GM10266 (cell line): ENCODE measurements at regions not wholly inside any gene's neighbourhood (a gene's known extent, or its start where the extent isn't known, plus 50 kb on each side); places are given as distances from the start of the nearest gene placed in this dataset.
A peak's percentile ranks its signal among the peaks of the same experiment; 100 is the strongest.

Experiments
- DNase-seq: peaks from one replicate; pipeline ENCODE4 v3.0.0; 2012; ENCODE audit errors: extremely low spot score
- TF ChIP-seq, protein P1 (sequence below): IDR thresholded peaks from 2 replicates; pipeline ENCODE4 v1.5.1; 2012; ENCODE audit warnings: mild to moderate bottlenecking, low read depth; ENCODE audit not compliant: control insufficient read depth, insufficient read depth; ENCODE audit errors: missing control alignments

- peak; percentile 27 for DNase-seq
- TF ChIP-seq, protein P1, sequence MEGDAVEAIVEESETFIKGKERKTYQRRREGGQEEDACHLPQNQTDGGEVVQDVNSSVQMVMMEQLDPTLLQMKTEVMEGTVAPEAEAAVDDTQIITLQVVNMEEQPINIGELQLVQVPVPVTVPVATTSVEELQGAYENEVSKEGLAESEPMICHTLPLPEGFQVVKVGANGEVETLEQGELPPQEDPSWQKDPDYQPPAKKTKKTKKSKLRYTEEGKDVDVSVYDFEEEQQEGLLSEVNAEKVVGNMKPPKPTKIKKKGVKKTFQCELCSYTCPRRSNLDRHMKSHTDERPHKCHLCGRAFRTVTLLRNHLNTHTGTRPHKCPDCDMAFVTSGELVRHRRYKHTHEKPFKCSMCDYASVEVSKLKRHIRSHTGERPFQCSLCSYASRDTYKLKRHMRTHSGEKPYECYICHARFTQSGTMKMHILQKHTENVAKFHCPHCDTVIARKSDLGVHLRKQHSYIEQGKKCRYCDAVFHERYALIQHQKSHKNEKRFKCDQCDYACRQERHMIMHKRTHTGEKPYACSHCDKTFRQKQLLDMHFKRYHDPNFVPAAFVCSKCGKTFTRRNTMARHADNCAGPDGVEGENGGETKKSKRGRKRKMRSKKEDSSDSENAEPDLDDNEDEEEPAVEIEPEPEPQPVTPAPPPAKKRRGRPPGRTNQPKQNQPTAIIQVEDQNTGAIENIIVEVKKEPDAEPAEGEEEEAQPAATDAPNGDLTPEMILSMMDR: no peak
Observed at GRCh38 chr2:105183555-105184323, 57.8 kb upstream of the GPR45 start.

GRCh38 chr2:105184420-105184819, 57.1 kb upstream of the GPR45 start:
- DNase-seq: no peak
- TF ChIP-seq, protein P1: no peak

DNA sequence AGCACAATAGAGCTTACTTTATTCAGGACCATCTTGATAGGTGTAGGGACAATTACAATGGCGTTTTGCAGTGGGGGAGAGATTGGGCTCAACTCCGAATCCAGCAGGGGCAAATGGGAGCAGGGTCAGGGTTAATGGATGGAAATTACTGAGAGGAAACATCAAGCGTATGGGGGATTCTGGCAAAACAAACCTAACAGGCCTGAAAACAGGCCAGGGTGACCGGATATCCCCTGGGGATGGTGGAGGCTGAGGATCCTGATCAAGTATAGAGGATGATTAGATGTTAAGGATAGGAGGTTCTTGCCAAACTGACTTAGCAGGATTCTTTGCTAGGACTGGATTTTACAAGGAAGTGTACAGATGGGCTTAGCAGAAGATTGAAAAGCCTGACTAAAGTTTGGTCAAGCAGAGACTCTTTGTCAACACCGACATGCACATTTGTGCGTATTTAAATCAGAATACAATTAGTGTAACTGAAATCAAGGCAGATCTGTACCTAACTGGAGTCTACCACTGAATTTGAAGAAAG, 54.5 kb upstream of the GPR45 start:
- TF ChIP-seq, protein P1: no peak
- DNase-seq: no peak

GRCh38 chr2:105187531-105187930, 54.0 kb upstream of the GPR45 start:
- no peak for DNase-seq

GRCh38 chr2:105188343-105188742, 53.2 kb upstream of the GPR45 start:
- no peak for DNase-seq
- TF ChIP-seq, protein P1: no peak

More at GRCh38 chr2:105187531-105187930, 54.0 kb upstream of the GPR45 start:
- TF ChIP-seq, protein P1: no peak
